HL-60 (cell line): ENCODE measurements at regions not wholly inside any gene's neighbourhood (a gene's known extent, or its start where the extent isn't known, plus 50 kb on each side); places are given as distances from the start of the nearest gene placed in this dataset.

Source experiments
- DNase-seq, 2 experiments: peaks; one replicate each; pipeline ENCODE4 v3.0.0-alpha.2; 2010 to 2020; ENCODE audit warnings: low read depth in 1 of 2, low spot score in 1 of 2
- H3K27ac ChIP-seq: fragments of 250-450 bp; sonication (Bioruptor Pico); replicated peaks from 2 replicates; pipeline ENCODE4 v1.5.1; 2020; ENCODE audit warnings: mild to moderate bottlenecking, moderate library complexity
- H3K27me3 ChIP-seq: fragments of 250-450 bp; sonication (Bioruptor Pico); 2 replicates; pipeline ENCODE4 v1.5.1; 2021; ENCODE audit warnings: mild to moderate bottlenecking, moderate library complexity; ENCODE audit not compliant: insufficient read depth, poor library complexity, severe bottlenecking
- H3K4me3 ChIP-seq: replicated peaks from 2 replicates; pipeline ENCODE4 v1.5.1; 2011; ENCODE audit warnings: mild to moderate bottlenecking, control low read depth, low read length; ENCODE audit not compliant: insufficient read depth
- CTCF ChIP-seq: IDR thresholded peaks from one replicate; pipeline ENCODE4 v1.5.1; 2011; ENCODE audit warnings: low read length, control low read depth, inconsistent platforms; ENCODE audit not compliant: insufficient read depth
- GABPA ChIP-seq: IDR thresholded peaks from 2 replicates; pipeline ENCODE4 v1.6.1; 2012; ENCODE audit warnings: low read depth
- POLR2AphosphoS5 ChIP-seq: IDR thresholded peaks from 2 replicates; pipeline ENCODE4 v1.6.1; 2012; ENCODE audit warnings: low read depth
- REST ChIP-seq: IDR thresholded peaks from 2 replicates; pipeline ENCODE4 v1.6.1; 2012; ENCODE audit warnings: low read depth; ENCODE audit not compliant: insufficient replicate concordance
- SPI1 ChIP-seq: IDR thresholded peaks from 2 replicates; pipeline ENCODE4 v1.6.1; 2012; ENCODE audit warnings: low read depth, mild to moderate bottlenecking, borderline replicate concordance

GRCh38 chr15:97026781-97027180 lies 696.3 kb downstream of the NR2F2 start:
- Histone ChIP-seq H3K27ac (no peak overlapping the region), H3K27me3 (no peaks in the 10 kb centered on the region), H3K4me3 (no peak overlapping the region)
- TF ChIP-seq REST: no peak
- TF ChIP-seq POLR2AphosphoS5: no peak
- TF ChIP-seq GABPA: no peak
- no peak for TF ChIP-seq CTCF
- no peak for TF ChIP-seq SPI1
- no peak for DNase-seq

- Histone ChIP-seq H3K4me3 (no peak overlapping the region), H3K27ac (no peak overlapping the region), H3K27me3 (no peaks in the 10 kb centered on the region)
- DNase-seq: no peak
- TF ChIP-seq GABPA (no peak), CTCF (no peak), REST (no peak), SPI1 (no peak), POLR2AphosphoS5 (no peak)
Measured at GRCh38 chr15:97027772-97028171, 697.3 kb downstream of the NR2F2 start.

- no peak overlapping the region for H3K4me3 ChIP-seq
- no peaks in the 10 kb centered on the region for H3K27me3 ChIP-seq
- TF ChIP-seq POLR2AphosphoS5 (no peak), CTCF (no peak), REST (no peak), GABPA (no peak), SPI1 (no peak)
- H3K27ac ChIP-seq: no peak overlapping the region
- no peak for DNase-seq
Measured at GRCh38 chr15:97030251-97030650, 699.8 kb downstream of the NR2F2 start.
